22Rv1 (cell line): ENCODE measurements at regions not wholly inside any gene's neighbourhood (a gene's known extent, or its start where the extent isn't known, plus 50 kb on each side); places are given as distances from the start of the nearest gene placed in this dataset.
"Not testable (repeated sequence)": the region's sequence is repeated elsewhere in the genome, so short reads cannot be mapped to it uniquely, and the experiment has no call there.

Source experiments
- ZFX ChIP-seq: fragments of 450-650 bp; IDR thresholded peaks from 2 replicates; pipeline ENCODE4 v1.6.1; 2017; ENCODE audit warnings: antibody characterized with exemption, borderline replicate concordance
- TF ChIP-seq, protein P1 (sequence below): fragments of 450-650 bp; IDR thresholded peaks from 2 replicates; pipeline ENCODE4 v1.5.1; 2017; ENCODE audit warnings: mild to moderate bottlenecking

DNA sequence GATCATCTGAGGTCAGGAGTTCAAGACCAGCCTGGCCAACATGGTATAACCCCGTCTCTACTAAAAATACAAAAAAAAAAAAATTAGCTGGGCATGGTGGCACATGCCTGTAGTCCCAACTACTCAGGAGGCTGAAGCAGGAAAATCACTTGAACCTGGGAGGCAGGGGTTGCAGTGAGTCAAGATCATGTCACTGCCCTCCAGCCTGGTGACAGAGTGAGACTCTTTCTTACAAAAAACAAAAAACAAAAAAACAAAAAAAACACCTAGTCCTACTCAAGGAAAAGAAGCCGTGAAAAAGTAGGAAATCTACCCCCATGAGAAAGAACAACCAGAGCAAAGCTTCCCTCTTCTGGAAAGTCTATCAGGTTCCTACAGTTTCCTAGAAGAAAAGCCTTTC lies 244.4 kb downstream of the PHLDA1 start:
- TF ChIP-seq, protein P1, sequence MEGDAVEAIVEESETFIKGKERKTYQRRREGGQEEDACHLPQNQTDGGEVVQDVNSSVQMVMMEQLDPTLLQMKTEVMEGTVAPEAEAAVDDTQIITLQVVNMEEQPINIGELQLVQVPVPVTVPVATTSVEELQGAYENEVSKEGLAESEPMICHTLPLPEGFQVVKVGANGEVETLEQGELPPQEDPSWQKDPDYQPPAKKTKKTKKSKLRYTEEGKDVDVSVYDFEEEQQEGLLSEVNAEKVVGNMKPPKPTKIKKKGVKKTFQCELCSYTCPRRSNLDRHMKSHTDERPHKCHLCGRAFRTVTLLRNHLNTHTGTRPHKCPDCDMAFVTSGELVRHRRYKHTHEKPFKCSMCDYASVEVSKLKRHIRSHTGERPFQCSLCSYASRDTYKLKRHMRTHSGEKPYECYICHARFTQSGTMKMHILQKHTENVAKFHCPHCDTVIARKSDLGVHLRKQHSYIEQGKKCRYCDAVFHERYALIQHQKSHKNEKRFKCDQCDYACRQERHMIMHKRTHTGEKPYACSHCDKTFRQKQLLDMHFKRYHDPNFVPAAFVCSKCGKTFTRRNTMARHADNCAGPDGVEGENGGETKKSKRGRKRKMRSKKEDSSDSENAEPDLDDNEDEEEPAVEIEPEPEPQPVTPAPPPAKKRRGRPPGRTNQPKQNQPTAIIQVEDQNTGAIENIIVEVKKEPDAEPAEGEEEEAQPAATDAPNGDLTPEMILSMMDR, result not testable (repeated sequence)
- TF ChIP-seq ZFX, result not testable (repeated sequence)
